ENCODE measurements at regions not wholly inside any gene's neighbourhood (a gene's known extent, or its start where the extent isn't known, plus 50 kb on each side); places are given as distances from the start of the nearest gene placed in this dataset.

- TF ChIP-seq, protein P1, sequence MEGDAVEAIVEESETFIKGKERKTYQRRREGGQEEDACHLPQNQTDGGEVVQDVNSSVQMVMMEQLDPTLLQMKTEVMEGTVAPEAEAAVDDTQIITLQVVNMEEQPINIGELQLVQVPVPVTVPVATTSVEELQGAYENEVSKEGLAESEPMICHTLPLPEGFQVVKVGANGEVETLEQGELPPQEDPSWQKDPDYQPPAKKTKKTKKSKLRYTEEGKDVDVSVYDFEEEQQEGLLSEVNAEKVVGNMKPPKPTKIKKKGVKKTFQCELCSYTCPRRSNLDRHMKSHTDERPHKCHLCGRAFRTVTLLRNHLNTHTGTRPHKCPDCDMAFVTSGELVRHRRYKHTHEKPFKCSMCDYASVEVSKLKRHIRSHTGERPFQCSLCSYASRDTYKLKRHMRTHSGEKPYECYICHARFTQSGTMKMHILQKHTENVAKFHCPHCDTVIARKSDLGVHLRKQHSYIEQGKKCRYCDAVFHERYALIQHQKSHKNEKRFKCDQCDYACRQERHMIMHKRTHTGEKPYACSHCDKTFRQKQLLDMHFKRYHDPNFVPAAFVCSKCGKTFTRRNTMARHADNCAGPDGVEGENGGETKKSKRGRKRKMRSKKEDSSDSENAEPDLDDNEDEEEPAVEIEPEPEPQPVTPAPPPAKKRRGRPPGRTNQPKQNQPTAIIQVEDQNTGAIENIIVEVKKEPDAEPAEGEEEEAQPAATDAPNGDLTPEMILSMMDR (IDR thresholded peaks at IDR 0.05): no peak
- intact Hi-C loops (cut with micrococcal nuclease): no loop called here
- Mint-ChIP-seq H3K27me3 (no peaks in the 10 kb centered on the region), H3K4me3 (no peak overlapping the region), H3K27ac (no peak overlapping the region), H3K36me3 (ENCODE audit: low read depth) (no peaks in the 10 kb centered on the region), H3K4me1 (ENCODE audit: low read depth) (no peaks in the 10 kb centered on the region), H3K9me3 (peaks cover 2% of the 10 kb centered on the region)
- POLR2A ChIA-PET: no interaction called here
- ATAC-seq (no peak), DNase-seq (no peak)
- CTCF ChIA-PET: no interaction called here
These were observed 245.2 kb upstream of the LRATD1 start for GRCh38 chr2:14387332-14387731.

DNA sequence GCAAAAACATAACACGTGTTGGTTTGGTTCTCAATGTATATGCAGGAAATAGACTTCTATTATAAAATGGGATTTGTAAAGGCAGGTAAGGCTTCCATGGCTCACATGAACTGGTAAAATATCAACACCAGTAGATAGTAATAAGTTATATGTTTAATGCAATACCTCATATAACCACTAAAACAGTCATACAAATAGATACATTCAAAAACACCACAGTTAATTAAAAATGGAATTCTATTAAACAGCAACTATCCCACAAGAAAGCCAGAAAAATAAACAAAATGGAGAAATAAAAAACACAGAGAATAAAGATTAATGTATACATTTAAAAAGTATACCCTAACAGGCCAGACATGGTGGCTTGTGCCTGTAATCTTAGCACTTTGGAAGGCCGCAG is 243.8 kb upstream of the LRATD1 start:
- TF ChIP-seq, protein P1 (IDR thresholded peaks at IDR 0.05): no peak
- H3K4me3 Mint-ChIP-seq: no peak overlapping the region
- no peak for ATAC-seq
- H3K36me3 Mint-ChIP-seq (ENCODE audit: low read depth): no peaks in the 10 kb centered on the region
- intact Hi-C loops (cut with micrococcal nuclease): no loop called here
- H3K9me3 Mint-ChIP-seq: peaks cover 2% of the 10 kb centered on the region
- ChIA-PET CTCF (no interaction called here), POLR2A (no interaction called here)
- no peak overlapping the region for H3K27ac Mint-ChIP-seq
- H3K4me1 Mint-ChIP-seq (ENCODE audit: low read depth): no peaks in the 10 kb centered on the region
- H3K27me3 Mint-ChIP-seq: no peaks in the 10 kb centered on the region
- no peak for DNase-seq

DNA sequence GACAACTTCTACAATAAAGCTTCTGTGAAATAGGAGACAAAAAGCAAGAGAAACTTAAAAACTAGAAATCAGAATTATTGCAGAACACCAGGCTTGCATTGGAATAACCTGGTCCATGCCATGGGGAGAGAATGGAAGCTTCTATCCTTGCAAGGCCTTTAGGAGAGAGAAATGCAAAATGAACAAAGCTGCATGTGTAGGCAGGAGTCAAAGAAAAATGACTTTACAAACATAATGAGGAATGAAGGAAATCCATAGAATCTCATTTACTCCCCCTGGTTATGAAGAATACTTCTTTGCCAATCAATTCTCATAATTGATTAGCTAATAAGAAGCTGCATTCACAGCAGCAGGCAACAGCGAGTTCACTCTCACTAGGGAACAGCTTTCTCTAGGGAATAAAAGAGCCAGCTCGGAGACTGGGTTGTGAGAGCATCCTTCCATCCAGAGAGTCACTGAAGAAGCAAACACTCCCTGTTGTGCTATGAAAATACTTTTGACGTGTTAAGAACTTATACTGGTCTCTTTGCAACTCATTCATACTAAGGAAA is 235.9 kb upstream of the LRATD1 start:
- no peak overlapping the region for H3K4me3 Mint-ChIP-seq
- no peak for ATAC-seq
- POLR2A ChIA-PET: no interaction called here
- intact Hi-C loops (cut with micrococcal nuclease): no loop called here
- H3K27me3 Mint-ChIP-seq: no peaks in the 10 kb centered on the region
- TF ChIP-seq, protein P1 (IDR thresholded peaks at IDR 0.05): no peak
- DNase-seq: no peak
- CTCF ChIA-PET: no interaction called here
- H3K9me3 Mint-ChIP-seq: peaks cover 4% of the 10 kb centered on the region
- H3K27ac Mint-ChIP-seq: no peak overlapping the region
- no peaks in the 10 kb centered on the region for H3K36me3 Mint-ChIP-seq (ENCODE audit: low read depth)
- no peaks in the 10 kb centered on the region for H3K4me1 Mint-ChIP-seq (ENCODE audit: low read depth)

DNA sequence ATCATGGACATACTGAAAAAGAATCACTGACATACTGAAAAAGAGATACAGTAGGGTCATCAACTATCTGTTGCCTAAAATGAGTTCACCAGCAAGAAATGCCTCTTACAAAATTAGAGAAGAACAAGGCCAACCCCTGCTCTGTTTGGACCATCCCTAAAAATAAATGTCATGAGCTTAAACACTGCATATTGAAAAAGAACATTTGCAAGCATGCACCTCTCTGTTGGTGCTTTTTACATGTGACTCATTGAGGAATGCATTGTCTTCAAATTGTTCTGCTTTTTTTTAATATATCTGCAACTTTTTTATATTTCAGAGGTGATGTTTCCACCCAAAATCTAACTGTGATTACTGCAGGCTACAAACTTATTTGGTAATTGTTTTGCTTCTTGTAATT is 233.9 kb upstream of the LRATD1 start:
- CTCF ChIA-PET: no interaction called here
- TF ChIP-seq, protein P1 (IDR thresholded peaks at IDR 0.05): no peak
- ATAC-seq: no peak
- Mint-ChIP-seq H3K4me3 (no peak overlapping the region), H3K4me1 (ENCODE audit: low read depth) (no peaks in the 10 kb centered on the region), H3K9me3 (peaks cover 4% of the 10 kb centered on the region), H3K36me3 (ENCODE audit: low read depth) (no peaks in the 10 kb centered on the region), H3K27ac (no peak overlapping the region), H3K27me3 (no peaks in the 10 kb centered on the region)
- DNase-seq: no peak
- intact Hi-C loops (cut with micrococcal nuclease): no loop called here
- POLR2A ChIA-PET: no interaction called here

DNA sequence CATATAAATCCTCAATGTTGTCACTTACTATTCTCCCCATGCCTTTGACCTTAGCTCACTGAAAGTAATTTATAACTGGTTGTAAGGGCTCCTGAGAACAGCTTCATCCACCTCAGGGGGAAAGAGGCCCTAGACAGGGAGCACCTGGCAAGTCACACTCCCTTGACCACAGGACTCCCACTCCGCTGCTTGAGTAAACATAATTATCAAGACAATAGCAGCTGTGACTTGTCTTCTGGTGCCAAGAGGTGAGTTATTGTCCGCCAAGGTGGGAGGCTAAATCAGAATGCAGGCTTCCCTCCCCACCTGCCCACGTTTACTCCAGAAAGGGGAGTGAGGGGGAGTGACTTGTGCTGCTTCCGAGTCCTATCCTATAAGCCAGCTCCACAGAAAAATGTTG is 230.6 kb upstream of the LRATD1 start:
- no peaks in the 10 kb centered on the region for H3K4me1 Mint-ChIP-seq (ENCODE audit: low read depth)
- ChIA-PET POLR2A (no interaction called here), CTCF (no interaction called here)
- H3K36me3 Mint-ChIP-seq (ENCODE audit: low read depth): no peaks in the 10 kb centered on the region
- no peak overlapping the region for H3K4me3 Mint-ChIP-seq
- intact Hi-C loops (cut with micrococcal nuclease): no loop called here
- TF ChIP-seq, protein P1 (IDR thresholded peaks at IDR 0.05): no peak
- no peaks in the 10 kb centered on the region for H3K27me3 Mint-ChIP-seq
- H3K9me3 Mint-ChIP-seq: peaks cover 4% of the 10 kb centered on the region
- no peak overlapping the region for H3K27ac Mint-ChIP-seq
- ATAC-seq (no peak), DNase-seq (no peak)

Data from activated CD8-positive, alpha-beta T cell treated with anti-CD3 and anti-CD28 coated beads for 36 hours (primary cell).